NCI-H748 treated with DMSO at 0.1 percent for 48 hours (cell line): ENCODE measurements at regions not wholly inside any gene's neighbourhood (a gene's known extent, or its start where the extent isn't known, plus 50 kb on each side); places are given as distances from the start of the nearest gene placed in this dataset.

ENCODE experiments used
- DNase-seq: peaks from one replicate; lab custom pipeline; 2025; lab: John Stamatoyannopoulos, UW

GRCh38 chr6:40796260-40797221 lies 209.4 kb upstream of the LRFN2 start:
- DNase-seq = no peak

DNA sequence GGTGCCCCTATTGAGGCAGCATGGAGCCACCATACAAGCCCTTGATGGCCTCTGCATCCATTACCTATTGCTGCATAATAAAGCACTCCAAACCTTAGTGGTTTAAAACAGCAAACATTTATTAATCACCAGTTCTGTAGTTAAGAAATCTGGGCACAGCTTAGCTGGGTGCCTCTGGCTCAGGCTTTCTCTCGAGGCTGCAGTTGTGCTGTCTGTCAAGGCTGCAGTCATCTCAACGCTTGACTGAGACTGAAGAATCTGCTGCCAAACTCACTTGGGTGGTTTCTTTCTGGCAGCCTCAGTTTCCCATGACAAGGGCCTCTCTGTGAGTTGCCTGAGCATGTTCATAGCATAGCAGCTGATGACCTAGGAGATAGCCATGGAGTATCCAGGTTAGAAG lies 207.4 kb upstream of the LRFN2 start:
- no peak for DNase-seq

- no peak for DNase-seq
Observed at GRCh38 chr6:40792183-40792582, 205.0 kb upstream of the LRFN2 start.

DNA sequence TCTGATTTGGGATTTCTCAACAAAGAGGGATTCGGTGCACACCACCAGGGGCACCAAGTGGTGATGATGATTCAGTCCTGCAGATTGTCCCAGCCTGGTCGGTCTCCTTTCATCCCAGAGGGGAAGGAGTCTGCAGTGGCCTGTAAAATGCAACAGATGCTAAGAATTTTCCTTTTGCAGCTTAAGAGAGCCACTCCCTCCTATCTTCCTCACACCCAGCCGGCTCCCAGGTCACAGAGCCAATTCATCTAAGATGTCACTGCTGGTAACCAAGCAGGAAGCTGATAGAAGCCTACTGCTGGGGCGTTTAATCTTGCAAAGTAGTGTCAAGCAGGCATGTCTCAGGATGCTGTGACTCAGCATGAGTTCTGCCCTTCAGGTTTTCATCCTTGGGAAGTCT lies 203.8 kb upstream of the LRFN2 start:
- no peak for DNase-seq

DNA sequence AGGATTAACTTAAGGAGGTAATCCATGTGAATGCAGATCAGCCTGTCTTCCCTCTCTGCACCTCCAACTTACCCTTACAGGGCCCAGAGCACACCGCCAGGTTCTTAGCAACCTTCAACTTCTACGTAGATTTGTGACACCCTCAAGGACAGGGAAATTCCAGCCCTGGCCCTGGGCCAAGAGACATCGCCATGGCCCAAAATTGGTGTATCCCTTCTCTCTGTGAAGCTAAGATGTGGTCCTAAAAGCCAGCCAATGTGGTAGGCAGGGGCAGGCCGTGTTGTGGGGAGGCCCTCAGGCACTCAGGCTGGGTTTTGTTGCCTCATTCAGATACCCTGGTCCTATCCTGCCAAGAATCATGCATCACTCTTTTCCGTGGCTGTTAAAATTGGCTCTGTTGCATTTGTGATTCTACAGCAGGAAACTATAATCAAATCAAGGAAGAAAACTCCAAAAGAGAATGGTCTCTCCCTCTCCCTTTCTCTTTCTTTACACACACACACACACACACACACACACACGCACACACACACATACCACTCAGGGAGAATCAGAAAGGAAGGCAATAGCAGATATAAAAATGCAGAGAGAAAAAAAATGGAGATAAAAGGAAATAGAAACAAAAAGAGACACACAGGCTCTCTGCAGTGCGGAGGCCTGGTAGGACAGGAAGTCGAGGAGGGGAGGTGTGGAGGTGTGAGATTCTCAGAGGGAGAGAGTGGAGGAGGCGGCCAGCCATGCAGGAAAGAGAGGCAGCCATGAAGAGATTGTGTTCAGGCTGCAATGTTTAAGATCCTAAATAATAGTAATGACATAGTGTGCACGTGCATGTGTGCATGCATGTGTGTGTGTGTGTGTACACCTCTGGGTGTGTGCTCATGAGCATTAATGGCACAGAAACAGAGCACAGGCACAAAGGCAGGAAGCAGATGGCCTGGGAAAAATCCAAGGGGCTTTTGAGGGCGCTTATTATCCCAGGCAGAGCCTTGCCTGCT lies 201.8 kb upstream of the LRFN2 start:
- DNase-seq = no peak

DNA sequence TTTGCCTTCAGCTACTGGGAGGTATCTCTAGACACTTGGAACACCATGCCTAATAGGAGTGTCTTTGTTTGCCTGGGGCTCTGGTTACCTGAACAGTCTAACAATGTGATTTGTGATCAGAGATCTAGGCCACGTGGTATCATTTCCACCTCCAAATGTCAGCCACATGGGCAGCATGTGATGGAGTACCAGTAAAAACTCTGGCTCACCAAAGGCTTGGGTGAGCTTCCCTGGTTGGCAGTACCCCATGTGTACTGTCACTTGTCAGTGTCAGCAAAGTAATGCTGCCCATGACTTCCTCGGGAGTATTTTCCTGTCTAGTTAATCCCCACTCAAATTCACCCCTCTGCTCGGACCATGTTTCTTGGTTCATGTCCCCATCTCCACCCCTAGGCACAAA lies 195.2 kb upstream of the LRFN2 start:
- no peak for DNase-seq

DNA sequence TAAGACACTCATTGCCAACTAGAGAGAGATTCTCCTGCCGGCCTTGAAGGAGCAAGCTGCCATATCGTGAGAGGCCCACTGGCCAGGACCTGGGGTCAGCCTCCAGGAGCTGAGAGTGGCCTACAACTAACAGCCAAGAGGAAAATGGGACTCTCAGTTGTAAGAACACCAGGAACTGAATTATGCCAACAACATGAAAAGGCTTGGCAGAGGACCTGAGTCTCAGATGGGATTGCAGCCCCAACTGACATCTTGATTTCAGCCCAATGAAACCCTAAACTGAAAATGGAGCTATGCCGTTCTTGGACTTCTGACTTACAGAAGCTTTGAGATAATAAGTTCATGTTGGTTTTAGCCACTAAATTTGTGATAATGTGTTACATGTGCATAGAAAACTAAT lies 193.5 kb upstream of the LRFN2 start:
- DNase-seq = no peak

DNA sequence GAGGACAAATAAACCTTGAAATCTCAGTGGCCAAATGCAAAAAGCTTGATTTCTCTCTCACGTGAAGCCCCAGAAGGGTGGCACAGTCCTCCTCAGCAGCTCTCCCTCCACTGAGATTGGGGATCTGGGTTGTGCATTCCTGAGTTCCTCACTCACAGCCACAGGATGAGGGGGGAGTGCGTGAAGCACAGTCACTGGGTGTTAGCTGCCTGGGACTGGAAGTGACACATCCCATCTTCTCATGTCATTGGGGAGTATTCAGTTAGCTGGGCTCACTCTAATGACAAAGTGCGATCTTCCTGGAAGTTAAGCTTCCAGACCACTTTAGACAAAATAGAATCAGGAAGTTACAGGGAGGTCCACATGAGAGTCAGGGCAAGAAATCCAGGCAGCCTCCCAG lies 192.2 kb upstream of the LRFN2 start:
- DNase-seq = no peak

GRCh38 chr6:40778918-40779317 lies 191.8 kb upstream of the LRFN2 start:
- DNase-seq = no peak

DNA sequence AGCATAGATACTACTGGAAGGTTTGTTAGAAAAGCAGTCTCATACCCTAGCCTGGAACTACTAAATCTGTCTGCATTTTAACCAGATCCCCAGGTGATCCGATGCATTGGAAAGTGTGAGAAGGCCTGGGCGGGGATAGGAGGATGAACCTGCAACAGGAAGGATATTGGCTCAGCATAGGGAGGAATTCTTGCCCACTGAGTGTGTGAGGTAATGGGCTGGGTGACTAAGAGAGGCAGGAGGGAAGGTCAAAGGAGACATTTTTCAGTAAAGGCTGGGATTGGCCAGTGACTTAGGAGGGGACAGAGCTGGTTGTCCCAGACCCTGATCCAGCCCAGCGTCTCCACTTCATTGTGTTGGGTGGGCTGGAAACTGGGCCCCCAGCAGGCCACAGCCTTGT lies 191.0 kb upstream of the LRFN2 start:
- DNase-seq = no peak

DNA sequence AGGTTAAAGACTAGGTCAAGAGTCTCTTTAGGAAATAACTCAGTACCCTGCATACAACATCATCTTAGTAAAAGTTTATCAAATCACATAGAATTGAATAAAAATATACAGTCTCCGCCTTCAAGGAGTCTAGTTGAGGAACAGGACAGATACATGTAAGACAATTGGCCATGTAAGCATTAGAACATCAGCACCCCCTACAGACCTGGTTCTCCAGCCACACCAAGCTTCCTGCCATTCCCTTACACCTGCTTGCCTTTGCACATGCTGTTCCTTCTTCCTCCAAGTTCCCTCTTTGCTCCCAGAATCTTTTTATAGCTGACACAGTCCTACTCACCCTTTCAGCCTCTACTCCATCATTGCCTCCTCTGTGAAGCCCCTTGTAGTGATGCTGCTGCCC lies 187.8 kb upstream of the LRFN2 start:
- peak; percentile 21 for DNase-seq

GRCh38 chr6:40770794-40771193 lies 183.6 kb upstream of the LRFN2 start:
- DNase-seq = no peak

GRCh38 chr6:40764726-40765125 lies 177.6 kb upstream of the LRFN2 start:
- DNase-seq = no peak

DNA sequence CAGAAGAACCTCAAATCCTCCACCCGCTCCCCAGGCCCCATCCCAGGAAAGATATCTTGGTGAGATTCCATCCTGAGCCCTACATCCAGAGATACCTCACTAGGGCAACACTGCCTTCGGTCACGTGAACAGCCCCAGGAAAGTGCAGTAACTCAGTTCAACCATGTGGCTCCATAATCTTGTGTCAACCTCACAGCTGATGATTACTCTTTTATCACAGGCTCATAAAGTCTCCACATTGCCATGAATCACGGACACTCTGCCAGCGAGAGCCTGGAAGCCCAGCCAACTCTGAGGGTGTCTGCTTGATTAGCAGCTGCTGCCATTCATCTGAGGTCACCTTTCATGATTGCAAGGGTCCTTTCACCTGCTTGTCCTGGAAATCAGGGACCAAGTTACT lies 175.8 kb upstream of the LRFN2 start:
- no peak for DNase-seq

DNA sequence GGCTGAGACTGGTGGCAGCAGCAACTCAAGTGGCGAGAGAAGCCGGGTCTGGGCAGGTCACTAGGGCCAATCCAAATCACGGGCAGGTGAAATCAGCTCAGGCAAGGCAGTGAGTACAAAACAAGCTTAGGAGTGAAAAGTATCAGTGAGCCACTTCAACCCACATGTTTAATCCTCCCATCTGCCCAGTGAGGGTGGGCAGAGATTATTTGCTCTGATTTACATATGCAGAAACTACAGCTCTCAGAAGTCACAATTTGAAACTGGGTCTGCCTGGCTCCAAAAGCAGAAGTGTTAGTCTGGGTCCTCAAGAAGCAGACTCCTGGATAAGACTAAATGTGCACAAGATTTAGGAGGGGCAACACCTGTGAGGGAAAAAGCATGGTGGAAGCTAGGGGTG lies 173.7 kb upstream of the LRFN2 start:
- no peak for DNase-seq

- DNase-seq = no peak
Observed at GRCh38 chr6:40759838-40760237, 172.7 kb upstream of the LRFN2 start.

DNA sequence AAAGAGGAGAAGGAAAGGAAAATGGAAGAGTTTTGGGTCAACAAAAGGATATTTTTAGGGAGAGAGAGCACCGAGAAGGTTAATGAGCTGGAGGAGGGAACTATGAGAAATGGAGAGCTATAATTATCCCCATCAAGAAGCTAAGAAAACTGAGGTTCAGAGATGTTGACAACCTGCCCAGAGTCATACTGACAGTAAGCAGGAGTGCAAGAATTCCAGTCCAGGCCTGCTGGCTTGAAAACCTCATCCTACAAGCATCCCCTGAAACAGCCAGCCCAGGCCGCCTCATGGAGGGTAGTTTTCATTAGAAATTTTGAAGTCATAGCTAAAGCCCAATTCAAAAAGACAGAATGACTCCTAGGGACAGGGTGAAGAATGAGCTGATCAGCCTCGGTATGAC lies 172.1 kb upstream of the LRFN2 start:
- DNase-seq = no peak

- DNase-seq = no peak
Observed at GRCh38 chr6:40755749-40756452, 168.7 kb upstream of the LRFN2 start.

- DNase-seq = no peak
Observed at GRCh38 chr6:40755046-40755681, 168.0 kb upstream of the LRFN2 start.

DNA sequence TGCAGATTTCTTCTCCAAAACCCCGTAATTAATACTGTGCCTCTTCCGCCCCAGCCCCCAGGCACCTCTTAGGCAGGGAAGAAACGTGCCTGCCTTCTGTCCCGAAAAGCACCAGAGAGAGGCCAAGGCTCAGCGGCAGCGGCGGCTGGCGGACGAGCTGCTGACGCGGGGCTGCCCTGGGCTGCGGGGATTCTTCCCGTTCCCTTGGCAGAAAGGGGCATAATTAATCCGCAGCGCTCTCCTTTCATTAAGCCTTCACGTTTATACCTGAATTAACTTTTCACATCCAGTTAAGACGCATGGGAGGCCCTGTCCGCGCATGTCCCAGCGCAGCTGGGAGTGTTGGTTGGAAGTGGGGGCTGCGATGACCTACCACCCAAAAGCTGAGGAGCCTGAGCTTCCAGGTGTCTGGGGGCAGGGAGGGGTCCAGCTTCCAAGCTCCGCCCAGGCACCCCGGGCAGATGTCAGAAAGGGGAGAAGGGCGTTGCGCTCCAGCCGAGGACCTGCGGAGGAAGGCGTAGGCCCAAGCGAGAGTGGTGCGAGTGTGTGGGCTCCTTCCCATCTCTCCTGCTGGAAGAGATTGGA lies 167.4 kb upstream of the LRFN2 start:
- no peak for DNase-seq
